ENCODE measurements at regions not wholly inside any gene's neighbourhood (a gene's known extent, or its start where the extent isn't known, plus 50 kb on each side); places are given as distances from the start of the nearest gene placed in this dataset.

DNA sequence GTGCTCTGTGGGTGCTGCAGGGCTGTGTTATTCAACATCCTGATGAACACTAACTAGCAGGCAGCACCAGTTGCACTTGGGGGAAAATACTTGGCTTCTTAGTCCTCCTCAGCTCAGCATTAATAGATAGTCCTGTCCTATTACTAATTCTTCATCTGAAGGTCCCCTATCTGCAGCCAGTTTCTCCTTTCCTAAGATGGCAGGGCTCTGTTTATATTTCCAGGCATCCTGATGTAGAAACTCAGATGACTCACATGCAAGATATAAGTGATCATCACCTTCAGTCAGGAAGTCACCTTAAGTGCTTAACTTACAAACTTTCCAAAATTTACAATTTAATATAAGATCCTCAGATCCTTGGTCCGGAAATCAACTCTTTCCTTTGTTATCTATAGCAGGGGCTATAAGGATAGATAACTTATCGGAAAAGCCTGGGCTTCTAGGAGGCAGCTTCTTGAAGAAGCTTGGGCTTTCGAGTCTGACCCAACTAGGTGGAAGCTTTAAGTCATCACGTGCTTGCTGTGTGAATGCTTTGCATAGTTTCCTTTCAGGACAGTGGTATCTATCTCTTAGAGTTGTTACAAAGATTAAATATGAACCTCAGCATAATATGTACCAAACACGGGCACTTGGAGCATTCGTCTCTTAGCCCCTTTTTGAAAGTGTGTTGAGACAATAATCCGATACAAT is 181.0 kb upstream of the GRIP1 start:
- DNase-seq = no peak

DNA sequence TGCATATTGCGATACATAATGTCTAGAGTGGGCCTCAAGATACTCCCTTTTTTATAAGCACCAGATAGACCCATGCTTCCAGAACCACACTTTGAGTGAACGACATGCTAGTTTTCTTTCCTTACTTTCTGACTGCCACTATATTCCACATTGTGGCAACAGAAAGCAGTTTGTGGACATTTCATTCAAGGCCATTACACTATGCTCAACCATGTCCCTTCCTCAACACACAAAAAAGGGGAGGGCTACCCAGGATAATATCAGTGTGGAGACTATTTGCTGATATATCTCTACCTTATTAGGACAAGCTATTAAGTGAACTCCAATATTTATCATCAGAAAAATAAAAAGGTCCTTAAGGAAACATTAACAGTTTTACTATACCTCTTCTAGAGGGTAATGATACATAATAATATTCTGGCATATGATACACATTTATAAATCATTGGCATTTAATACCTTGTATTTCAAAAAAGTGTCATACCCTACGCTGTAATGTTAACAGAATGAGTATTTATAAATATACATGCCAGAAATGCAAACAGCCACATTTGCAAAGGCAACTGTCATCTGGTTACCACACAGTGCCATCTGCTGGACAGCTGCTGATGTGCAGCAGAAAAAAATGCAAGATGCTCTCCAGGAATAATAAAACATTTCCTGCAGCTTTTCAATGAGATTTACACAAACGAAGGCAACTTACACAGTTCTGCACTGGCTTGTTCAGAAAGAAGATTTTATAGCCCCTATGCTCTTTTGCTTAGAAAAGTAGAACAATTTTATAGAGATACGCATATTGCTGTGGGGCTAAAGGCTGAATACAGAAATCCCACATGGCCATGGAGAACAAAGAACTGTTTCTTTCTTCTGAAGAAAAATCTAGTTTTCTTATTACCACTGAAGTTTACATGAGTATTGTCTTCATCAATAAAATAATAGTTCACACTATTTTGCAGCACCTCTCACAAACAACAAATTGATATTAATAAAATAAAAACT is 182.2 kb upstream of the GRIP1 start:
- peak; percentile 82 for DNase-seq

DNA sequence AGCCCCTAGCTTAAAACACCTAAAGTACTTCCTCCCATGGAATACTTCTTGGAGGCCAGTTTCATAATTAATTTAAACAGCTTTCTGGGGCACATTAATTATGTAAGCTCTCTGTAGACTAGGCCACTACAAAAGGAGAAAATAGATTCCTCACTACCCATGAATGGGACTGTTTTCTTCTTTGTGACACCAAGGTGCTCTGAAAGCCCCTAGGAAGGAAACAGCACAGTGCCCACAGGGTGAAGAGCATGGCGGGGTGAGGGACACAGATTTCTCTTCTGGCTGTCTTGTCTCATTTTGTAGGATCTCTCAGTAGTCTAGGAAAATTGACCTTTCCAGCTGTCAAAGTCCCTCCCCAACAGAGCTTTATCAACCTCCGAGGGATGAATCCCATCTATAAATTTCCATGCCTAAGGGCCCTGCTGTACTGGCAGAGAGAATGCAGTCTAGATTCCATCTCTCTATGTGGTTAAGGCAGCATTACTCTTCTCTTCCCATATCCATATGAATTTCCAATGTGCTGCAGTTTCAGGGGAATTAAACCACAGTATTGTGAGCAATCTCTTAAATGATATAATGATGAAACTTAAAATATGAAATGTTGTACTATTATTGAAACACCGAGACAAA is 183.6 kb upstream of the GRIP1 start:
- no peak for DNase-seq

DNA sequence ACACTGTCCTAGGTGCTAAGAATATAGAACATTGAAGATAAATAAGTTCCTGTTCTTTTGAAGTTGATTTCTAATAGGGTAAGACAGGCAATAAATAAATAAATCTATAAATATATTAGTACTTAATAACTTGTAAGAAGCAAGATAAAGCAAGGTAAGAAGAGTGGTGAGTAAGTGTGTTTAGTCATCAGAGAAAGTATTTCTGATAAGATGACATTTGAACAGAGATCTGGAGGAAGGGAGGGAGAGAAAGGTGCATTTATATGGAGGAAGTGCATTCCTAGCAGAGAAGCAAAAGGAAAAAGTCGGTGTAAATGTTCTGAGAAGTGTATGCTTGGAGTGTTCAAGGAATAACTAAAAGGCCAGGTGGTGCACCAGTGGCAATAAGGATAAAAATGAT is 184.4 kb upstream of the GRIP1 start:
- no peak for DNase-seq

DNA sequence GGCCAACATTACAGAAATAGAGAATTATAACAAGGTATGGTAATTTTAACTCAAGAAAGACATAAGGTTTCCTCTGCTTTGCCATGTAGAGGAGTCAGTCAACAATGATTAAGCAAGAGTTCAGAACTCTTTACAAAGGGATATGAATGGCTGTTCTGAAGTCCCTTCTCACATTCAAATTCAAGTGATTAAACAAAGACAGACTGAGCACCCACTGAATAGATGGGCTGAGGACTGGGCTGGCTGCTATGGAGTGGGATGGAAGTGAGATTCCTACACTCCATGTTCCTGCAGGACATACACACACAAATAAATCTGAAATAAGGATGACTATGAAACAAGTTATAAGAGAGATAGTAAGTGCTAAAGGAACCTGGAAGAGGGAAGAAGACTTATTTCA is 199.0 kb upstream of the GRIP1 start:
- no peak for DNase-seq

DNA sequence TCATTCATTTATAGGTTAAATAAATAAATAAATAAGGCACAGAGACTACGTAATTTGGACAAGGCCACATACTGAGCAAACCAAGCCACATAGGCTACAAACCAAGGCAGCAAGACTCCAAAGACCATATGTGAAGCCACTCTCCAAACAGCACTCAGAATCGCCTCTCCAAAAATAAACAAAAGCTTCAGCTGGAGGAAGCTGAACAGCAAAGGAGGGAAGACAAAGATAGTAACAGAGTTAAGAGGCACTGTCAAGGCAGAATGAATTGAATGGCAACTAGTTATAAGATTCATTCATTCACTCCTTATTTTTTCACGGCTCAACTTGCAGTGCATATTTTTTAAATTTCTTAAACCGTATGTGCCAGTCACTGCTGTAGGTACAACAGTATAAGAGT is 200.5 kb upstream of the GRIP1 start:
- DNase-seq = peak; percentile 55

DNA sequence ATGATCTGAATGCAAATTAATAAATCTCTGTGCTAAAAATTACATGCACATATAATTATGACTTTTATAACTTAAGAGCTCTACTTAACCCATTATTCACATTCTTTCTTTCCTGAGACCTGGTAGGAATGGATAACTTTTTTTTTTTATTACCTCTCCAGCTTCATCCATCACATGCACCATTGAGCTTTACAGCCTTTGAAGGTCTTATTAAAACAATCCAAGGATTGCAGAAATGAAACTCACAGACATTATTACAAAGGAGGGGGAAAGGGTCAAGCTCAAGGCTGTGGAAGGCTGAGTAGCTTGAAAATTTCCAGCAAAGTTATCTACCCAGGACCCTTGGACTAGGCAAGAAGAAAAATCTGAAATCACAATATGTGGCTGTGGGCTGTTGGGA is 202.5 kb upstream of the GRIP1 start:
- no peak for DNase-seq

DNA sequence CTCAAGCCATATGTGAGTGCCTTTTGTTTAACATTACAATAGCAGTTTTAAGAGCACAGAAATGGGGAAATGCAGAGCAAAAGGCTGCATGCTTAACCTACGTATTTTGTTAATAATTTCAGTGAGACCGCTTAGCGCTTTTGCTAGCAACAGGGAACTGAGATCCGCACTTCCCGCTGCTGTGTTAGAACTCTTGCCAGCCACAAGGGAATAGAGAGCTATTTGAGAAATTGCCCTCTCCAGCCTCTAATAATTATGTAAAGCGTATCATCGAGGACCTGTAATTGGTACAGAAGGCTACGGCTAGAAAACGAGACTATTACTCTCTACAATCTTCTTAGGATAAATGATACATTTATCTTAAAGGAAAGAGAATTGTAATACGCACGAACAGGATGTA is 205.2 kb upstream of the GRIP1 start:
- no peak for DNase-seq

DNA sequence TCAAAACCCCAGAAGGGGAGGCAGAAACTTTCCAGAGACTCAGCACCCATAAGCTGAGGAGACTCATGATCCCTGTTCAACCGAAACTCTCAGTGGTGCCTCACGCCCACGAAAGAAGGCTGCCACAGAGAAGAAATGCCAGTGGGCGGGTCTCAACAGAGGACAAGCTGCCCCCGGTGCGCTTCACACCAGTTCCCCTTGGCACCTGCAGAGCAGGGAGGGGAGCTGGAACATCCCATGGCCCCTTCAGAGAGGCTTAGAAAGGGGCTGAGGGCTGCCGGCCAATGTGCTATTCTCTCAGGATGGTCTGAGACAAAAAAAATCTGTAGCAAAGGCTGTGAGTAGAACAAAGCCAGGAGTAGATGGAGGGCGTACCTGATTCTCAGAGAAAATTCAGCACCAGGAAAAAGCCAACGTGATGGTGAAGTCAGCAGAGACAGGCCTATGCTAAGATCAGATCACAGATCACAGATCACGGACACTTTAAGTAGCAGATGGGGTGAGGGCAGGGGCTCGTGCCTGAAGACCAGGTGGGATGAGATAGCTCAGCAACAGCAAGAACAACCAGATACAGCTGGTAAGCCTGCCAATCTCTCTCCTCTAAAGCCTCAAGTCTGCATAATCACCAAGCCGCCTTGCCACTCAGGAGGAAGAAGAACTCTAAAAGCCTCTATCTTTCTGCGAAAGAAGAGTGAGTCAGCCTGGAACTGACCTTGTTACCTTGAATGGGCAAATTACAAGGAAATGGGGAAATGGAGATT is 206.4 kb upstream of the GRIP1 start:
- DNase-seq = no peak

DNA sequence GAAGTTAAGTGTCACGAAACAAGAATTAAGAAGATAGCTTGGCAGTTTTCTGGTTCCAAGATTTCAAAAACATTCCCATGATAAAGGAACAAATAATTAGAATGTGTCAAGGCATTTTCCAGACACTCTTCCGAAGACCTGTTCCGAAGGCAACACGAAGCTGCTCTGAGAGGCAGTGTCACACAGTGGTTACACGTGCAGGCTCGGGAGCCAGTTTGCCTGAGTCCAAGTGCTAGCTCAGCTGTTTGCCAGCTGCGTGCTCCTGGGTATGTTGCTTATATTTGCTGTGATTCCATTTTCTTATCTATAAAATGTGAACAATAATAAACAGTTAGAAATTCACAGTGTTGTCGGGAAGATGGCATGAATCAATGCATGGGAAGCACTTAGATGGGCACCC is 217.9 kb upstream of the GRIP1 start:
- no peak for DNase-seq

DNA sequence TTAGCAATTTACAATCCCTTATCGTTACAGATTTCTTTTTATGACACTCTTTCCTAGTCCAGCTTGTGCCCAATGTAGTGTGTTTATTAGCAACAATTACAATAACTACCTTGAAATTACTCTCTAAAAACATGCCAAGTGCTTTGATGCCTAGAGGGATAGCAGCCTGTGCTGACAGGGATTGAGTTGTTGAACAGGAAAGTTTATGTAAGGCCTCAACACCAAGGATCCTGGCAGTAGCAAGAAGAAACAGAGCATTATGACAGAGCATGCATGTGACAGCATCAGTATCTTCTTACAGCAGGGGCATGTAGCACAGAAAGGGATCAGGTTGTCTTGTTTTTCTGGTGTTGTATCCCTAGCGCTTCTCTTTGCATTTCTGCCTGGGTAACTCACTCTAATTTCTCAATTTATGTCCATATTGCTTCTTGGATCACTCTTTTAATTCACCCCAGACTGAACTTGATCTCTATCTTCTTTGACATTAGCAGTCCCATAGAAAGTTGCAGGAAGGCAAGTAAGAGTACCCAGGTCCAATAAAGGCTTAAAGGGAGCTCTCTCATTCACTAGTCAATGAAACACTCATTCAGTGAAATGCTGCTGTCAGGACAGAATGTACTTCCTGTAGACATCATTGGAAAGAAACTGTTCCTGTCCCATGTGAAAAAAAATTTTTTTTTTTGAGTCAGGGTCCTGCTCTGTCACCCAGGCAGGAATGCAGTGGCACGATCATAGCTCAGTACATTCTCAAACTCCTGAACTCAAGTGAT is 220.0 kb upstream of the GRIP1 start:
- no peak for DNase-seq

DNA sequence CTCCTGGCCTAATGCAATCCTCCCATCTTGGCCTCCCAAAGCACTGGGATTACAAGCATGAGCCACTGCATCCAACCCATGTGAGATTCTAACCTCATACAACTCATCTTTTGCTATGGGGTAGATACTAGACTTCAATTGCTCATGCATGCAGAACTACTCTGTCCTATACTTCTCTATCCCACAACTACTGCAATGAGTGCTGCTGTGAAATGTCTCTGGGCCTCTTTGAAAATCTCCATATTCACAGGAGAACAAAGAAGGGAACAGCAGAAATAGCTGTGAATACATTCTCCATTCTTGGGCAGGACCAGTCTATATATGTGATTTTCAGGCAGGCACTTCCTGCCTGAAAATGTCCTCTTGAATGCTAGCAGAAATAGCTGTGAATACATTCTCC is 220.7 kb upstream of the GRIP1 start:
- DNase-seq = no peak

DNA sequence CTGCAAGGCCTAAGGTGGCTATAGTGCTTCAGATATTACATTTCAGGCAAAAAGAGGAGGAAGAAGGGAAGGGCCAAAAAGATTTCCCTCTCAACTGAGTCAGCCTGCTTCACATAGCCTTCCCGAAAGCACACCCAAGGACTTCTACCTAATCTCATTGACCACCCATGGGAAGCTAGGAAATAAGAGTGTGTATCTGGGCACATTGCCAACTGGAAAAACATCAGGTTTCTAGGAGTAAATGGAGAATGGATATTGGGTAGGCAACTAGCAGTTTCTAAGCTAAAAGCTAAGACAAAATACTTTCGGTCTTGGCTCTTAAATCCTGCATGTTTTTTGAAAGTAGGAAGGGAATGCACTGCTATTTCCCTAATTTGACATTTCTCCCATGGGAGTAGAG is 221.7 kb upstream of the GRIP1 start:
- DNase-seq = peak; percentile 27

DNA sequence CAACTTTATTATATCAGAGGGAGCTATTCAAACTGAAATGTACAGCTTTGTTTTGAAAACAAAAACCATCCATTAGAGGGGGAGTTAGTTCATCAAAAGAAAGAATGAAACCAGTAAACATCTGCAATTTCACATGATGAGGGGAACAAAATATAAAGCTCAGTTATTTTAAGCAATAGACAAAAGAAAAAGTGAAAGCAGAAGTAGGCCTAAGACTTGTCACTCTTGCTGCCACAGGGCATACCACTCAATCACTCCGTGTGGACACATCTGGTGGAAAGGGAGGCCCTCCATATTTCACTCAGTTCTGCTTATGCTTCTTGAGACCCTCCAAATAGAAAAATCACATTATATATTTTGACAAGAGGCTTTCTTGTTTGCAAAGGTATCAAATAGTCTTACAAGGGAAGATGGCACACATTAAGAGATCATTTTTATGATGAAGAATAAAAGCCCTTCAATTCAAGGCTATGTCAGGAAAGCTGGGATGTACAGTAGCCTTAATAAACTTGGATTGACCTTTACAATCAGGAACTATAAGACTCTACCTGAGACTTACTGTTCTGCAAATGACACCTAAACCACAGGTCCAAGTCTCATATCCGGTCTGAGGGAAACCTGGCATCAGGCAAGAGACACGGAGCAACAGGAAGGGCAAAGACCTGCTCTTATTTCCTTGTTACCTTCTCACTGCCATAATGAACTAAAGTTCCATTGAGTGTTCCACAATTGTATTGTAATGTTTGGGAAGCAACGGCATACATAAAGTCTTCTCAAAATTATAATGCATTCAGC is 222.5 kb upstream of the GRIP1 start:
- DNase-seq = no peak

DNA sequence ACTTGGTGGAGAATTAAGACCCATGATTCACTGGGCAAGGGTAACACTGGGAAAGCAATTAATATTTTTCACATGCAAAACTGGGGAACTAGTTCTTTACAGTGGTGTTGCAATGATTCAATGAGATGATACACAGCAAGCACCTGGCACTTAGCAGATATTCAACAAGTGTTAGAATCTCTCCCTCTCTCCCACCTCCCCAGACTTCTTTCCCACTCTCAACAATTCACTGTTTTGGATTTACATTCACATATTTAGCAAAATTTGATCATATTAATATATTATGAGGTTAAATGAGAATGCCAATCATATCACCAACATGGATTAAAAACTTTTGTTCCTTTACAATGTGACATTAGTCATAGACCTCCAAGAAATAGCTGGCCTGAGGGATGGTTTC is 223.1 kb upstream of the GRIP1 start:
- DNase-seq = no peak

DNA sequence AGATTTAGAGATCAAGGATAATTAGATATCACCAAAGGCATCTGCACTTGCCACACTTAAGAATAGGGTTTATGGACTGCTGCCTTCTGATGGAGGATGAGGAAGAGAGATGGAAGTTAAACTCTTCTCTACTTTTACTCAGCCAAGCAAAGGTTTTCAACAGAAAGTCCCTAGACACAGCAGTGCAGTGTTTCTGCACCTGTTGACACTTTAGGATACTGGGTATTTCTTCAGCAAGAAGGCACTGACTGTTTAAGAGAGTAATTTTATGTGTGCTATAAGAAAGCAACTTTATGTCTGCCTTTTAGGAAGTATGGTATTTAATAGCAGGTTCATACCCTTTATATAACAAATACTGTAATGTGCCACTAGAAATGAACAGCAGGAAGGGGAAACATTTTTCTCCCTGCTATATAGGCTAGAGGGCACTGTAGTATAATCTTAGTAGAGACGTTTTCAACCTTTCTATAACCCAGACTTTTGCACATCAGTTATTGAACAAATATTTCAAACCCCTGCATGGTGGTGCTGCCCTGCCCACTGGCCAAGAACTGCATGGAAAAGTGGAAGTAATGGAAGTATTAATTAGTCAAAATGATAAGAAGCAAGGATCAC is 225.0 kb upstream of the GRIP1 start:
- DNase-seq = peak; percentile 35

DNA sequence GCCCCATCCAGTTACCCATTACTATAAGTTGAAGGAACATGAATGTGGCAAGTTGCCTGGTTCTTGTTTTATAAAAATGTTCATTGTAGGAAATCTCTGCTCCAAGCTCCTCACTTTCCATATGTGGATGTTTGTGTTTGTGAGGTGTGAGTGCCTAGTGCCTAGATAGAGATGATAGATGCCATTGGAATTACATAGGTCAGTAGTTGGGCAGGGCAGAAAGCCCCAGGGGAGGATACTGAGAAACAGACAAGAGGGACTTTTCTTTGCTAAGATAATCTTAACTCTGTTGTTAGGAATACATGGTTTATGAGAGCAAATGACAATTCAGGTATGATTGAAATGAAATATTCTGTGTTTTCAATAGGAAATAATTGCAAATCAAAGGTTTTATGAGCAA is 226.3 kb upstream of the GRIP1 start:
- DNase-seq = no peak

DNA sequence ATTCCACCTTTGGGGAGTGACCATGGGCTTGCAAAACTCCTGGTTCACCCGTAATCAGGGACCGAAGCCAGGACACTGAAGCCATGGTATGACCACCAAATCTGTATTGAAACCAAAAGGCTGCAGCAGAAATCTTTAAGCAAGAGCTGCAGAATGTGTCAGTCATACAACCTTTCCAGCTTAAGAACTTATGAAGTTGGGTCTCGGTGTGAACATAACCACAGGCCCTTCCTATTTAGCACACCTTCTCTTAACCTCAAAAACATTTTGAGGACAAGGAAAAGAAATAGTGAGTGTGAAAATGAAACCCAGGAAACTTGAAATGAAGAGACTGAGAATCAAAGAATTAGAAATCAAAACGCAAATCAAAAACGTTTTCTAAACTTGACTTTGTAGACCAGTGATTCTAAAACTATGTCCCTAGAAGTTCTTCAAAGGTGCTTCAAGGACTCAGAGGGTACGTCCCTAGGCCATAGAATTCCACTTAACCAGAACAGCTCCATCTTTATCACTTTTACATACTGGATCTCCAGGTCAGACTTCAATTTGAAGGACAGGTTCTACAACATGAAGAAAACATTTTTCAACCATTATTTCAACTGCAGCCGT is 231.6 kb upstream of the GRIP1 start:
- no peak for DNase-seq

DNA sequence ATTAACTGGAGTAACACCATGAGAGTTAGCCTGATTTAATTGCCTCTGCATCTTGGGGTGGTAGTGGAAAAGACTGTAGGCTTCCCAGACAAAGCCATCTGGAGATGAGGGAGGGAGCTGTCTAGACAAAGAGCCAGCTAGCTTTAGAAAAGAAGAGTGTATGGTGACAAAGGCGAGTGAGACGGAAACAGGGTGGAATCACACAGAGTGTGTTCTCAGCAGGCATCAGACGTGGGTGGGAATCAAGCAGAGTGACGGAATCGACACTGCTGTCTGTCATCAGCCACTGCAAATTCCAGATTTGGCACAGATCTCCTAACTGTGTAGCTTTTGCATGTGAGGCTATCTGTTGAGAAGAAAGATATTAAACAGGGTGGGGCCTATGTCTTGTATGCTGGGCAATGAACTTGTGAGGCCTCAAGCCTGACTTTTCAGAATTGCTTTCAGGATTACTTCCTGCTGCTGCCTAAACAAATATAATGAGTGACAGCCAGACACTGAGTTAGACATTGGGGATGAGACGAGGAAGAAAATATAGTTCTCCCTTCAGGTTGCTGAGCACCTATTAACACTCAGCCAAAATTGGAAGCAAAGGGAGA is 236.5 kb upstream of the GRIP1 start:
- DNase-seq = no peak

DNA sequence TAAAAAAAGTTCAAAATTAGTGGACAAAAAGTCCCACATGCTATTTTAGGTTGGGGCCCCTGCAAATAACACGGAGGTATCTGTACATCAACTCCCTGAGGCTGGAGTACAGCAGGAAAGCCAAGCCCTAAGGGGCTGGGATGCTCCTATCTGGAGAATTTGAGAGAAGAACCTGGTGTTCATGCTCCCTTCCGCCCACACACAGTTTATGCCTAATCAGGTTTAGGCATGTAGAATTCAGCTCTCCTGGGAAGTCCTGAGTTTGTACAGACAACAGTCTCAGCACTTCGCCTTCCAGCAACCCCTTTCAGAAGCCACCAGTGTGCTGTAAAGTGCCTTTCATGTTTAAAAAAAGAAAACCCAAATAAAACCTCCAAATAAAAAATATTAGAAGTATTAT is 237.3 kb upstream of the GRIP1 start:
- DNase-seq = no peak
